Neutrophil (primary cell): ENCODE measurements at regions not wholly inside any gene's neighbourhood (a gene's known extent, or its start where the extent isn't known, plus 50 kb on each side); places are given as distances from the start of the nearest gene placed in this dataset.

ENCODE experiments used
- H3K27ac ChIP-seq: fragments of 200-600 bp; sonication (generic); 2 replicates; pipeline ENCODE4 v1.5.1; 2016; ENCODE audit warnings: mild to moderate bottlenecking, moderate library complexity
- H3K27me3 ChIP-seq: fragments of 200-600 bp; sonication (generic); 2 replicates; pipeline ENCODE4 v1.6.0; 2016; ENCODE audit warnings: mild to moderate bottlenecking
- H3K36me3 ChIP-seq: fragments of 200-600 bp; sonication (generic); 2 replicates; pipeline ENCODE4 v1.5.1; 2017
- H3K4me1 ChIP-seq, 2 experiments: fragments of 200-600 bp in 1 of 2; sonication (generic) in 1 of 2; 1 replicate in 1 of 2; 2 replicates in 1 of 2; pipeline versions ENCODE4 v1.5.1 to v1.6.1; 2013 to 2016; ENCODE audit warnings: low read depth in 1 of 2, low read length in 1 of 2, mild to moderate bottlenecking in 1 of 2, moderate library complexity in 1 of 2; ENCODE audit not compliant: control insufficient read depth in 1 of 2, insufficient read depth in 1 of 2
- H3K4me3 ChIP-seq, 2 experiments: fragments of 200-600 bp in 1 of 2; sonication (generic) in 1 of 2; 1 replicate in 1 of 2; 2 replicates in 1 of 2; pipeline ENCODE4 v1.5.1; 2013 to 2016; ENCODE audit warnings: low read depth in 1 of 2, low read length in 1 of 2, mild to moderate bottlenecking in 1 of 2, moderate library complexity in 1 of 2
- H3K9me3 ChIP-seq: fragments of 200-600 bp; sonication (generic); 2 replicates; pipeline ENCODE4 v1.5.1; 2016
- CTCF ChIP-seq: fragments of 200-600 bp; sonication (generic); IDR thresholded peaks from 2 replicates; pipeline ENCODE4 v1.5.1; 2016; ENCODE audit warnings: antibody characterized with exemption

DNA sequence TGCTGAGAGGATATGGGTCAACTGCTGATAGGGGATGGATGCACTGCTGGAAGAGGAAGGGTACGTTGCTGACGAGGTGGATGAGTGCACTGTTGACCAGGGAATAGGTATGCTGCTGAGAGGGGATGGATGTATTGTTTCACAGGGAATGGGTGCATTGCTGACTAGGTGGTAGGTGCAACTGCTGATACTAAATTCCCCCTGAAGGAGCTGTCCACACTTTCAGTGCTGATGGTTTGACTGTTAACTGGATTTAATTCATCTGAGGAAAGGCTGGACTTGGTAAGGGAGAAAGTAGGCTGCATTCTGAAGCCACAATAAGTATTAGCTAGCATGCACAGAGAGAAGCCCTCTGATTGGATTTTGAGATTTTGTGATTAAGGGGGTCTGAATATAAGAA, 1196.8 kb upstream of the PHF14 start:
- H3K4me1 ChIP-seq, result no peaks in the 10 kb centered on the region
- H3K4me3 ChIP-seq, result no peak overlapping the region
- no peaks in the 10 kb centered on the region for H3K27me3 ChIP-seq
- H3K36me3 ChIP-seq, result no peaks in the 10 kb centered on the region
- no peak for TF ChIP-seq CTCF
- H3K27ac ChIP-seq, result no peak overlapping the region
- peaks cover 3% of the 10 kb centered on the region for H3K9me3 ChIP-seq

GRCh38 chr7:9778367-9778766, 1195.3 kb upstream of the PHF14 start:
- Histone ChIP-seq H3K9me3 (peaks cover 3% of the 10 kb centered on the region), H3K27ac (no peak overlapping the region), H3K36me3 (no peaks in the 10 kb centered on the region), H3K4me1 (no peaks in the 10 kb centered on the region), H3K27me3 (no peaks in the 10 kb centered on the region), H3K4me3 (no peak overlapping the region)
- TF ChIP-seq CTCF, result no peak

- no peak overlapping the region for H3K27ac ChIP-seq
- H3K4me3 ChIP-seq, result no peak overlapping the region
- no peaks in the 10 kb centered on the region for H3K4me1 ChIP-seq
- H3K9me3 ChIP-seq, result peaks cover 3% of the 10 kb centered on the region
- TF ChIP-seq CTCF, result no peak
- no peaks in the 10 kb centered on the region for H3K36me3 ChIP-seq
- no peaks in the 10 kb centered on the region for H3K27me3 ChIP-seq
These were observed 1192.0 kb upstream of the PHF14 start for GRCh38 chr7:9781710-9782109.

GRCh38 chr7:9782275-9782674, 1191.4 kb upstream of the PHF14 start:
- Histone ChIP-seq H3K27me3 (no peaks in the 10 kb centered on the region), H3K4me1 (no peaks in the 10 kb centered on the region), H3K4me3 (no peak overlapping the region), H3K9me3 (peaks cover 3% of the 10 kb centered on the region), H3K36me3 (no peaks in the 10 kb centered on the region), H3K27ac (no peak overlapping the region)
- TF ChIP-seq CTCF, result no peak

- no peak for TF ChIP-seq CTCF
- Histone ChIP-seq H3K4me3 (no peak overlapping the region), H3K27me3 (no peaks in the 10 kb centered on the region), H3K4me1 (no peaks in the 10 kb centered on the region), H3K9me3 (no peaks in the 10 kb centered on the region), H3K27ac (no peak overlapping the region), H3K36me3 (no peaks in the 10 kb centered on the region)
These were observed 1188.5 kb upstream of the PHF14 start for GRCh38 chr7:9785211-9785610.

GRCh38 chr7:9796241-9796640, 1177.4 kb upstream of the PHF14 start:
- Histone ChIP-seq H3K4me1 (no peaks in the 10 kb centered on the region), H3K36me3 (no peaks in the 10 kb centered on the region), H3K4me3 (no peak overlapping the region), H3K27ac (no peak overlapping the region), H3K27me3 (no peaks in the 10 kb centered on the region), H3K9me3 (peaks cover 3% of the 10 kb centered on the region)
- TF ChIP-seq CTCF, result no peak
